ENCODE measurements at regions not wholly inside any gene's neighbourhood (a gene's known extent, or its start where the extent isn't known, plus 50 kb on each side); places are given as distances from the start of the nearest gene placed in this dataset.
A peak's percentile ranks its signal among the peaks of the same experiment; 100 is the strongest.

- Histone ChIP-seq H3K27me3 (no peaks in the 10 kb centered on the region), H3K4me3 (no peak overlapping the region), H3K36me3 (no peaks in the 10 kb centered on the region), H3K9me3 (no peaks in the 10 kb centered on the region)
- DNase-seq, result no peak
Observed at GRCh38 chr11:127640561-127641451, 640.2 kb upstream of the KIRREL3 start.

DNA sequence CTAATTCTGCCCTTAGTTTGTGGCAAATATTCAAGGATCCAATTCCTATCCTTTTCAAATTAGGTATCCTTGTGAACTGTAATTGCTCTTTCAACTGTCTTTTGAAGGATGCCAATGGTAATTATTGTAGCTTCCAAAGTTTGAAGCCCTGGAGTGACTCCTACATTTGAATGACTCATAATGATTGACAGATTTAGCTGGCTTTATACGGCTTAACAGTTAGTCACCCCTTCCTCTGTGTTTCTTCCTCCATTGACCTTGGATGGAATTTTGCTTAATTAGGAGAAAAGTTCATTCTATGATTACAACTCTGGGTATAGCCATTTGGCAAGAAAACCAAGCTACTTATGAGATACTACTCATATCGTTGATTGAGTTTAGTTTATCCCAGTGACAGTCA lies 639.3 kb upstream of the KIRREL3 start:
- Histone ChIP-seq H3K9me3 (no peaks in the 10 kb centered on the region), H3K4me3 (no peak overlapping the region), H3K36me3 (no peaks in the 10 kb centered on the region), H3K27me3 (no peaks in the 10 kb centered on the region)
- DNase-seq, result no peak

- no peak for DNase-seq
Observed at GRCh38 chr11:127632976-127633680, 632.6 kb upstream of the KIRREL3 start.

DNA sequence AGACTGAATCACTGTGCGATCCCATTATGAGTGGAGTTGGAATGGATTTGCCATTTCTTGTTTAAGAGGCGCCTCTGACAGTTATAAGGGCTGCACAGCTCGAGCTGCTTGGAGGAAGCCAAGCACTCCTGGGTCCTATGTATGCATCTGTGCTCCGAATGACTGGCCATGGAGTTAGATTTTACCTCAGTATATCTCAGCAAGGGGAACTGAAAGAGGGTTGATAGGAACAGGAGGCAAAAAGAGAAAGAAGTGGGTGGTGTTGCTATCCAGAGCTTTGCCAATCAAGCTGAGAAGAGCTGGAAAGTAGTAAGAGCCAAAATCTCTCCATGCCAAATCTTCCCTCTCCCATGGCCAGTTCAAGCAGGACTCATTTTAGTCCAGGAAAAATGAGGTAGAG lies 632.0 kb upstream of the KIRREL3 start:
- no peaks in the 10 kb centered on the region for H3K36me3 ChIP-seq
- no peak for DNase-seq
- H3K9me3 ChIP-seq, result no peaks in the 10 kb centered on the region
- H3K4me3 ChIP-seq, result no peak overlapping the region
- no peaks in the 10 kb centered on the region for H3K27me3 ChIP-seq

More at GRCh38 chr11:127632976-127633680, 632.6 kb upstream of the KIRREL3 start:
- Histone ChIP-seq H3K9me3 (no peaks in the 10 kb centered on the region), H3K36me3 (no peaks in the 10 kb centered on the region), H3K27me3 (no peaks in the 10 kb centered on the region), H3K4me3 (no peak overlapping the region)

DNA sequence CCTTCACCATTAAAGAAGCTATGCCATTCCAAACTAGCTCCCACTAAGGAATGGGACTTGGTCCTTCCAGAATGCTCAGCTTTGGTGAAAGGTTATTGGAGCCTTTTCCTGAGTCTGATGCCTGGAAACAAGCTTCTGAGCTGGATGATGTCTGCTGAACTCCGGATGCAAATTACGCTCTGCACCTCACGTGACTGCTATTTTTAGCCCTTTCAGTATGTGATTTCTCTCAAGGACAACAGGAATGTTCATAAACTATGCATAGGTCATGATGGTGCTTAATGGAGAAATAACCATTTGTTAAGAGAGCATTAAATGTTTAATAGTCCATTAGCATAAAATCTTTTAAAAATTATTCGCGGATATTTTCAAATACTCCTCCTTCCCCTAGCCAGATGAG lies 631.4 kb upstream of the KIRREL3 start:
- DNase-seq, result no peak
- no peaks in the 10 kb centered on the region for H3K27me3 ChIP-seq
- no peak overlapping the region for H3K4me3 ChIP-seq
- H3K9me3 ChIP-seq, result no peaks in the 10 kb centered on the region
- H3K36me3 ChIP-seq, result no peaks in the 10 kb centered on the region

GRCh38 chr11:127629200-127629599 lies 628.6 kb upstream of the KIRREL3 start:
- Histone ChIP-seq H3K36me3 (no peaks in the 10 kb centered on the region), H3K27me3 (no peaks in the 10 kb centered on the region), H3K9me3 (no peaks in the 10 kb centered on the region), H3K4me3 (no peak overlapping the region)
- no peak for DNase-seq

DNA sequence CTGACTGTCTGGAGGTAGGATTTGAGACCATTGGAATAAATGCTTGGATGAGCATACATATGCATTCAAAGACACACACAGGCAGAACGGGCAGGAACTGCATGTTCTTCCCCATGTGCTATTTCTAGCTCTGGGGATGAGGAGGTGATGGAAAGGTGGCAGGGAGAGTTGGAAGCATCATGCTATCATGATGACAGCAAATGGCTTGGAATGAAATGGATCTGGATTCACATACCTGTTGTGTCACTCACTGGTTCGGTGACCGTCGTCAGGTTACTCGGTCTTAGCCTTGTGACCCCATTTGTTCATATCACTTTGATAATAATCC lies 627.9 kb upstream of the KIRREL3 start:
- Histone ChIP-seq H3K36me3 (no peaks in the 10 kb centered on the region), H3K4me3 (no peak overlapping the region), H3K27me3 (no peaks in the 10 kb centered on the region), H3K9me3 (no peaks in the 10 kb centered on the region)
- no peak for DNase-seq

DNA sequence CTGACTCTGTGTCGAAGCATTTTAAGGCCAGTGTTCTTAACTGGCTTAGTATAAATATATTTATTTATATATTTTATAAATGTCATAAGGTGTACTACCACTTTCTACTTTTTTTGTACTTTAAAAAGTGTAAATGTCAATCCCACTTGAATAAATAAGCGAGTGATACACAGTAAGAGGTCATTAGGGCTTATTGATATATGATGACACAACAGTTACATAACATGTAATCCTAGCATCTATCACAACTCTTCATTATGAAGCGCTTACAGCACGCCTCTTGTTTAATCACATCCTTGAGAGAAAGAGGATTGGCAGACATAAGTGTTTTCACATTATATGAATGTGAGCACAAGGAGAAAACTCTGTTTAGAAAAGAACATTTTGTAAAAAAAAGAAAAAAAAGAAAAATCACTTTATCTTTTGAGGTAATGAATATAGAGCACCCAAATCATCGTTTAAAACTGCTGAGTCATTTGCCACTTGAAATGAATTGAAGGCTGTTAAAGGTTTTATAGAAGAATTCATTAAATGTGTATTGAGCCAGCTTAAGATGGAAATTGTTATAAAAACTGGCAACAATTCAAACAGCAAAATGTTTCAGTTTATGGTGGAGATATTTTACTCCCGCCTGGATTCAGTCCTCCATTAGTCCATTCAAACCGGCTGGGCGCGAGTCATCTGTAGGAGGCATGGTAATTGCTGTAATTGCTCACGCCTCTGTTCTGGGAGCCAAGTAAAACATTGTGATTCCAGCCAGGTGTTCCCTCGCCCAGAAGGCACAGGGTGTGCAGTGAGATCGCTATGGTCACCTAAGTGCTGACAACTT lies 627.3 kb upstream of the KIRREL3 start:
- DNase-seq, result peak; percentile 47
- Histone ChIP-seq H3K4me3 (no peak overlapping the region), H3K27me3 (no peaks in the 10 kb centered on the region), H3K9me3 (no peaks in the 10 kb centered on the region), H3K36me3 (no peaks in the 10 kb centered on the region)

DNA sequence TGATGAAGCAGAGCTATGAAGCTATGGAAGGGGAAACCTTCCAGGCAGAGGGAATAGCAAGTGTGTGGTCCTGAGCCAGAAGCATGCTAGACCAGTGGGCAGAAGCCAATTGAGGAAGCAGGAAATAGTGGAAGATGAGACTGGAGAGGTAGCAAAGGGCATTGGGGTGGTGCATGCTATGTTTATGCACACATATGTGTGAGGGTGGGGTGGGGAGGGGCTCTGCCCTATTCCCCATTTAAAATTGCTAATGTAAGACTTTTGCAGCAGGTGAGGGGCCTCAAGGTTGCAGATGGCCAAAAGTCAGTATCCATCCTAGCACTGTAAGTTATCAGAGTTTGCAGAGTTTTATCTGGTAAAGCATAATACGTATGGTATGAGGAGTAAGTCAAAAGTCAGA lies 626.6 kb upstream of the KIRREL3 start:
- DNase-seq, result no peak
- no peaks in the 10 kb centered on the region for H3K36me3 ChIP-seq
- no peaks in the 10 kb centered on the region for H3K9me3 ChIP-seq
- no peak overlapping the region for H3K4me3 ChIP-seq
- H3K27me3 ChIP-seq, result no peaks in the 10 kb centered on the region

DNA sequence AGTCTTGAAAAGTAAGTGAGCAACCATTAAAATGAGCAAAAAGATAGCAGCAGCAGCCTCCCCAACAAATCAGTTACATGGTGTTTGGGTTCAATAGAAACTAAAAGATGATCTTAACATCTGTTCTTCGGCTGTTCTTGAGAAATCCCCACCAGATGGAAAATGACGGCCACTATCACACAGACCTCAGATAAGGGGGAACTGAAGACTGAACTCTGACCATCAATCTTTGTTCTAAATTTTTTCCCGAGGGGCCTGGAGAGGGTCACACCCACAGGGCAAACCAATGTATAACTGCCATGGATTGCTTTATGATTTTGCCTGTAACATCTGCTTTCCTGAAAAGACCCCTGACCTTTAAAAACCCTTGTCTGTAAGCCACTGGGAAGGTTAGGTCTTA lies 624.8 kb upstream of the KIRREL3 start:
- Histone ChIP-seq H3K9me3 (no peaks in the 10 kb centered on the region), H3K36me3 (no peaks in the 10 kb centered on the region), H3K4me3 (no peak overlapping the region), H3K27me3 (no peaks in the 10 kb centered on the region)
- DNase-seq, result no peak

- no peak for DNase-seq
- no peak overlapping the region for H3K4me3 ChIP-seq
- no peaks in the 10 kb centered on the region for H3K9me3 ChIP-seq
- no peaks in the 10 kb centered on the region for H3K27me3 ChIP-seq
- no peaks in the 10 kb centered on the region for H3K36me3 ChIP-seq
Observed at GRCh38 chr11:127624306-127624856, 623.8 kb upstream of the KIRREL3 start.

DNA sequence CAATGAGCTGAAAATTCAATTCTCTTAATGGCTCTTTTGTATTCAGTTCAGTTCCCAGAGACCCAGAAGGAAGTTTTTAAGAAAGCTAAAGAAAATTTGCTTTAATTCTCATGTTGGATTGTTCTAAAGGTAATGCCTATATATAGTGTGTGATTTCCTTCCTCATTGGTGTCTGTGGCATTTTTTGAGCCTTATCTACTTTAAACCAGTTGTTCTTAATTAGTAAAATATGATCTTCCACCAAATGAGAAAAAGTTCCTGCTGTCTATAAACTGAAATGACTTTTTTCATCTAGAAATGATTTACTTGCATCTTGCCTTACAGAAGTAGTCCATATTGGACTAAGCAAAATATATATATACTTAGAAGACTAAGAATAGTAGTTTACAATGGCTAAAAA lies 622.1 kb upstream of the KIRREL3 start:
- DNase-seq, result no peak
- Histone ChIP-seq H3K27me3 (no peaks in the 10 kb centered on the region), H3K4me3 (no peak overlapping the region), H3K9me3 (no peaks in the 10 kb centered on the region), H3K36me3 (no peaks in the 10 kb centered on the region)

DNA sequence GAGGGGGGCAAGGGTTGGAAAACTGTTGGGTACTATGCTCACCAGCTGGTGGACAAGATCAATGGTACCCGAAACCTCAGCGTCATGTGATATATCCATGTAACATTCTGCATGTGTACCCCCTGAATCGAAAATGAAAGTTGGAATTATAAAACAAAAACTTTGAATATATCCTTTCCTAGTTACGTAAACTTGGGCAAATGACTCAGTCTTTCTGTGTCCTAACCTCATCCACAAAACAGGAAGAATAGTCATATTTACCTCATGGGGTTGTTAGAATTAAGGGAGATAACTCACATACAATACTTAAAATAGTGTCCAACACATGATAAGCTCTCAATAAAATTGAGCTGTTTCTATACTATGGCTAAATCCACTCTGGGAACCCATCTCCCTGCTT lies 620.1 kb upstream of the KIRREL3 start:
- Histone ChIP-seq H3K9me3 (no peaks in the 10 kb centered on the region), H3K27me3 (no peaks in the 10 kb centered on the region), H3K36me3 (no peaks in the 10 kb centered on the region), H3K4me3 (no peak overlapping the region)
- DNase-seq, result no peak

DNA sequence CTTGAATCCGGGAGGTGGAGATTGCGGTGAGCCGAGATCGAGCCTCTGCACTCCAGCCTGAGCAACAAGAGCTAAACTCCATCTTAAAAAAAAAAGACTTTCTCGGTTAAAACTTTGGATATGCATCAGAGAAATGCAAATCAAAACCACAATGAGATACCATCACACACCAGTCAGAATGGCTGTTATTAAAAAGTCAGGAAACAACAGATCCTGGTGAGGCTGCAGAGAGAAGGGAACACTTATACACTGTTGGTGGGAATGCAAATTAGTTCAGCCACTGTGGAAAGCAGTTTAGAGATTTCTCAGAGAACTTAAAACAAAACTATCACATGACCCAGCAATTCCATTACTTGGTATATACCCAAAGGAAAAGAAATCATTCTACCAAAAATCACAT lies 619.4 kb upstream of the KIRREL3 start:
- Histone ChIP-seq H3K4me3 (no peak overlapping the region), H3K36me3 (no peaks in the 10 kb centered on the region), H3K27me3 (no peaks in the 10 kb centered on the region), H3K9me3 (no peaks in the 10 kb centered on the region)
- no peak for DNase-seq

GRCh38 chr11:127618721-127619120 lies 618.2 kb upstream of the KIRREL3 start:
- no peak overlapping the region for H3K4me3 ChIP-seq
- DNase-seq, result no peak

GRCh38 chr11:127616158-127616557 lies 615.6 kb upstream of the KIRREL3 start:
- H3K36me3 ChIP-seq, result no peaks in the 10 kb centered on the region
- H3K4me3 ChIP-seq, result no peak overlapping the region
- H3K9me3 ChIP-seq, result no peaks in the 10 kb centered on the region
- no peak for DNase-seq
- no peaks in the 10 kb centered on the region for H3K27me3 ChIP-seq

More at GRCh38 chr11:127618721-127619120, 618.2 kb upstream of the KIRREL3 start:
- H3K36me3 ChIP-seq, result no peaks in the 10 kb centered on the region
- no peaks in the 10 kb centered on the region for H3K9me3 ChIP-seq
- no peaks in the 10 kb centered on the region for H3K27me3 ChIP-seq

DNA sequence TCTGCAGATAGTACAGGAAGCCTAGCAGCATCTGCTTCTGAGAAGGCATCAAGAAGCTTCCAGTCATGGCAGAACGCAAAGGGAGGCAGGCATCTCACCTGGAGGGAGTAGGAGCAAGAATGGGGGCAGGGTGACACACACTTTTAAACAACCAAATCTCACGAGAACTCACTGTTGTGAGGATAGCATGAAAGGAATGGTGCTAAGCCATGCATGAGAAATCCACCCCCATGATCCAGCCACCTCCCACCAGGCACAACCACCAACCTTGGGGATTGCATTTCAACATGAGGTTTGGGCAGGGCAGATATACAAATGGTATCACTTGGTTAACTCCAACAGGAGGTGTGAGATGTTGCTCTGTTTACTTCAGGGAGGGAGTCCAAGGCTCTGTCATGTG lies 612.0 kb upstream of the KIRREL3 start:
- no peaks in the 10 kb centered on the region for H3K27me3 ChIP-seq
- H3K4me3 ChIP-seq, result no peak overlapping the region
- DNase-seq, result no peak
- no peaks in the 10 kb centered on the region for H3K9me3 ChIP-seq
- no peaks in the 10 kb centered on the region for H3K36me3 ChIP-seq

Data from MG63 (cell line).